ENCODE measurements at regions not wholly inside any gene's neighbourhood (a gene's known extent, or its start where the extent isn't known, plus 50 kb on each side); places are given as distances from the start of the nearest gene placed in this dataset.

DNA sequence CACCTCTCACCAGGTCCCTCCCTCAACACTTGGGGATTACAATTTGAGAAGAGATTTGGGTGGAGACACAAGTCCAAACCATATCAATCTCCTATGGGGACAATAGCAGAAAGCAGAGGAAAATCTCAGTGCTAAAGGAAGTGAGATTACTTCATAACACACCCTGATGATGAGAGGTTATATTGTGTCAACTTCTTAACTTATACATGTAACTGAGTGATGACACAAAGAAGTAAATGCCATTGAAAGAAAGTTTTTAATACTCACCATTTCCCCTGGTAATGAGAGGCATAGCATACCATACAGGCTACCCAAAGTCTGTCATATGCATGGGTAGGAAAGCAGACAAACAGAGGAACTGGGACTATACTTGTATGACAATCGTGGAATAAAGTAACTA, 137.2 kb downstream of the MMUT start:
- TF ChIP-seq EZH2 (IDR thresholded peaks at IDR 0.05; ENCODE audit: borderline replicate concordance, low read length): no peak
- TF ChIP-seq, protein P1, sequence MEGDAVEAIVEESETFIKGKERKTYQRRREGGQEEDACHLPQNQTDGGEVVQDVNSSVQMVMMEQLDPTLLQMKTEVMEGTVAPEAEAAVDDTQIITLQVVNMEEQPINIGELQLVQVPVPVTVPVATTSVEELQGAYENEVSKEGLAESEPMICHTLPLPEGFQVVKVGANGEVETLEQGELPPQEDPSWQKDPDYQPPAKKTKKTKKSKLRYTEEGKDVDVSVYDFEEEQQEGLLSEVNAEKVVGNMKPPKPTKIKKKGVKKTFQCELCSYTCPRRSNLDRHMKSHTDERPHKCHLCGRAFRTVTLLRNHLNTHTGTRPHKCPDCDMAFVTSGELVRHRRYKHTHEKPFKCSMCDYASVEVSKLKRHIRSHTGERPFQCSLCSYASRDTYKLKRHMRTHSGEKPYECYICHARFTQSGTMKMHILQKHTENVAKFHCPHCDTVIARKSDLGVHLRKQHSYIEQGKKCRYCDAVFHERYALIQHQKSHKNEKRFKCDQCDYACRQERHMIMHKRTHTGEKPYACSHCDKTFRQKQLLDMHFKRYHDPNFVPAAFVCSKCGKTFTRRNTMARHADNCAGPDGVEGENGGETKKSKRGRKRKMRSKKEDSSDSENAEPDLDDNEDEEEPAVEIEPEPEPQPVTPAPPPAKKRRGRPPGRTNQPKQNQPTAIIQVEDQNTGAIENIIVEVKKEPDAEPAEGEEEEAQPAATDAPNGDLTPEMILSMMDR (IDR thresholded peaks at IDR 0.05; ENCODE audit: low read length): no peak

Measured in OCI-LY1 (cell line).